ENCODE measurements at regions not wholly inside any gene's neighbourhood (a gene's known extent, or its start where the extent isn't known, plus 50 kb on each side); places are given as distances from the start of the nearest gene placed in this dataset.

- no peak for TF ChIP-seq RREB1 (CRISPR knock-in tag; IDR thresholded peaks at IDR 0.05)
- TF ChIP-seq KLF16 (IDR thresholded peaks at IDR 0.05), result no peak
- TF ChIP-seq PKNOX1 (IDR thresholded peaks at IDR 0.05), result no peak
- TF ChIP-seq PHTF2 (CRISPR knock-in tag; IDR thresholded peaks at IDR 0.05), result no peak
- TF ChIP-seq ZNF830 (CRISPR knock-in tag; IDR thresholded peaks at IDR 0.05), result no peak
- TF ChIP-seq SMARCA4 (IDR thresholded peaks at IDR 0.05), result no peak
- TF ChIP-seq NR2C2 (CRISPR knock-in tag; IDR thresholded peaks at IDR 0.05), result no peak
- TF ChIP-seq NR2C2 (tag; IDR thresholded peaks at IDR 0.05), result no peak
- no peak for TF ChIP-seq ZNF696 (CRISPR knock-in tag; conservative IDR thresholded peaks at IDR 0.05)
- no peak for TF ChIP-seq SAP30 (IDR thresholded peaks at IDR 0.05; ENCODE audit: borderline replicate concordance, insufficient read depth, low read depth, low read length, poor library complexity, severe bottlenecking)
- TF ChIP-seq GABPB2 (CRISPR knock-in tag; conservative IDR thresholded peaks at IDR 0.05), result no peak
- no peak for TF ChIP-seq ASH1L (IDR thresholded peaks at IDR 0.05; ENCODE audit: borderline replicate concordance, low read depth, partially characterized antibody)
These were observed 170.1 kb downstream of the IGLL1 start (continued) for GRCh38 chr22:23409976-23410375.

All from K562 (cell line).